ENCODE measurements at regions not wholly inside any gene's neighbourhood (a gene's known extent, or its start where the extent isn't known, plus 50 kb on each side); places are given as distances from the start of the nearest gene placed in this dataset.

- H3K27me3 Mint-ChIP-seq = peaks cover 2% of the 10 kb centered on the region
- DNase-seq = no peak
- ChIA-PET CTCF (no interaction called here), POLR2A (no interaction called here)
- H3K27ac Mint-ChIP-seq = no peak overlapping the region
- peaks cover 6% of the 10 kb centered on the region for H3K4me1 Mint-ChIP-seq
- no peak overlapping the region for H3K4me3 Mint-ChIP-seq
- H3K36me3 Mint-ChIP-seq (ENCODE audit: low read depth) = no peaks in the 10 kb centered on the region
- H3K9me3 Mint-ChIP-seq = peaks cover 2% of the 10 kb centered on the region
Measured at GRCh38 chr1:4265836-4266235, 365.8 kb upstream of the C1orf174 start.

- Mint-ChIP-seq H3K9me3 (no peaks in the 10 kb centered on the region), H3K4me3 (no peak overlapping the region), H3K27me3 (peaks cover 3% of the 10 kb centered on the region), H3K4me1 (peaks cover 6% of the 10 kb centered on the region), H3K36me3 (ENCODE audit: low read depth) (no peaks in the 10 kb centered on the region), H3K27ac (no peak overlapping the region)
- CTCF ChIA-PET = no interaction called here
- POLR2A ChIA-PET = no interaction called here
- DNase-seq = no peak
Measured at GRCh38 chr1:4267381-4268261, 367.5 kb upstream of the C1orf174 start.

GRCh38 chr1:4268262-4268888, 368.3 kb upstream of the C1orf174 start:
- H3K36me3 Mint-ChIP-seq (ENCODE audit: low read depth) = no peaks in the 10 kb centered on the region
- H3K27me3 Mint-ChIP-seq = peaks cover 3% of the 10 kb centered on the region
- peaks cover 6% of the 10 kb centered on the region for H3K4me1 Mint-ChIP-seq
- H3K4me3 Mint-ChIP-seq = no peak overlapping the region
- ChIA-PET CTCF (no interaction called here), POLR2A (no interaction called here)
- peak overlapping the region; percentile 38 for H3K27ac Mint-ChIP-seq
- H3K9me3 Mint-ChIP-seq = no peaks in the 10 kb centered on the region
- no peak for DNase-seq

- Mint-ChIP-seq H3K27ac (no peak overlapping the region), H3K9me3 (no peaks in the 10 kb centered on the region), H3K4me1 (peaks cover 6% of the 10 kb centered on the region), H3K4me3 (no peak overlapping the region), H3K36me3 (ENCODE audit: low read depth) (no peaks in the 10 kb centered on the region), H3K27me3 (peaks cover 3% of the 10 kb centered on the region)
- ChIA-PET POLR2A (no interaction called here), CTCF (no interaction called here)
- DNase-seq = no peak
Measured at GRCh38 chr1:4268889-4269284, 368.8 kb upstream of the C1orf174 start.

- H3K9me3 Mint-ChIP-seq = no peaks in the 10 kb centered on the region
- H3K27ac Mint-ChIP-seq = no peak overlapping the region
- DNase-seq = no peak
- ChIA-PET POLR2A (no interaction called here), CTCF (no interaction called here)
- H3K27me3 Mint-ChIP-seq = peaks cover 3% of the 10 kb centered on the region
- no peaks in the 10 kb centered on the region for H3K36me3 Mint-ChIP-seq (ENCODE audit: low read depth)
- H3K4me1 Mint-ChIP-seq = peaks cover 6% of the 10 kb centered on the region
- no peak overlapping the region for H3K4me3 Mint-ChIP-seq
Measured at GRCh38 chr1:4269330-4269729, 369.3 kb upstream of the C1orf174 start.

- Mint-ChIP-seq H3K27me3 (peaks cover 3% of the 10 kb centered on the region), H3K27ac (no peak overlapping the region)
Measured at GRCh38 chr1:4269952-4270570, 370.0 kb upstream of the C1orf174 start.

GRCh38 chr1:4270651-4271337, 370.7 kb upstream of the C1orf174 start:
- H3K27me3 Mint-ChIP-seq = peaks cover 3% of the 10 kb centered on the region
- POLR2A ChIA-PET = no interaction called here
- no peak overlapping the region for H3K4me3 Mint-ChIP-seq
- CTCF ChIA-PET = no interaction called here
- H3K36me3 Mint-ChIP-seq (ENCODE audit: low read depth) = no peaks in the 10 kb centered on the region
- H3K27ac Mint-ChIP-seq = no peak overlapping the region
- H3K4me1 Mint-ChIP-seq = peaks cover 6% of the 10 kb centered on the region
- peaks cover under 1% of the 10 kb centered on the region for H3K9me3 Mint-ChIP-seq
- DNase-seq = no peak

More at GRCh38 chr1:4269952-4270570, 370.0 kb upstream of the C1orf174 start:
- Mint-ChIP-seq H3K4me1 (peaks cover 6% of the 10 kb centered on the region), H3K9me3 (no peaks in the 10 kb centered on the region), H3K4me3 (no peak overlapping the region), H3K36me3 (ENCODE audit: low read depth) (no peaks in the 10 kb centered on the region)
- POLR2A ChIA-PET = no interaction called here
- no peak for DNase-seq
- CTCF ChIA-PET = no interaction called here

GRCh38 chr1:4271338-4271998, 371.4 kb upstream of the C1orf174 start:
- POLR2A ChIA-PET = no interaction called here
- H3K9me3 Mint-ChIP-seq = peaks cover 4% of the 10 kb centered on the region
- H3K36me3 Mint-ChIP-seq (ENCODE audit: low read depth) = no peaks in the 10 kb centered on the region
- no peak for DNase-seq
- CTCF ChIA-PET = no interaction called here
- no peak overlapping the region for H3K4me3 Mint-ChIP-seq
- H3K4me1 Mint-ChIP-seq = peaks cover 6% of the 10 kb centered on the region
- peaks cover 3% of the 10 kb centered on the region for H3K27me3 Mint-ChIP-seq
- H3K27ac Mint-ChIP-seq = no peak overlapping the region

GRCh38 chr1:4272568-4272967, 372.5 kb upstream of the C1orf174 start:
- Mint-ChIP-seq H3K4me1 (peaks cover 2% of the 10 kb centered on the region), H3K36me3 (ENCODE audit: low read depth) (no peaks in the 10 kb centered on the region), H3K27me3 (peaks cover 3% of the 10 kb centered on the region), H3K27ac (no peak overlapping the region), H3K9me3 (peaks cover 4% of the 10 kb centered on the region), H3K4me3 (no peak overlapping the region)
- POLR2A ChIA-PET = no interaction called here
- CTCF ChIA-PET = no interaction called here
- DNase-seq = no peak

- DNase-seq = no peak
- no peak overlapping the region for H3K27ac Mint-ChIP-seq
- no peaks in the 10 kb centered on the region for H3K36me3 Mint-ChIP-seq (ENCODE audit: low read depth)
- CTCF ChIA-PET = no interaction called here
- H3K4me3 Mint-ChIP-seq = no peak overlapping the region
- peaks cover 3% of the 10 kb centered on the region for H3K27me3 Mint-ChIP-seq
- H3K9me3 Mint-ChIP-seq = peaks cover 7% of the 10 kb centered on the region
- H3K4me1 Mint-ChIP-seq = no peaks in the 10 kb centered on the region
- POLR2A ChIA-PET = no interaction called here
Measured at GRCh38 chr1:4273243-4273642, 373.2 kb upstream of the C1orf174 start.

- H3K4me1 Mint-ChIP-seq = no peaks in the 10 kb centered on the region
- H3K36me3 Mint-ChIP-seq (ENCODE audit: low read depth) = no peaks in the 10 kb centered on the region
- no peak overlapping the region for H3K4me3 Mint-ChIP-seq
- H3K9me3 Mint-ChIP-seq = peaks cover 7% of the 10 kb centered on the region
- DNase-seq = no peak
- peaks cover 3% of the 10 kb centered on the region for H3K27me3 Mint-ChIP-seq
- no peak overlapping the region for H3K27ac Mint-ChIP-seq
- ChIA-PET POLR2A (no interaction called here), CTCF (no interaction called here)
Measured at GRCh38 chr1:4273747-4274146, 373.7 kb upstream of the C1orf174 start.

- CTCF ChIA-PET = no interaction called here
- Mint-ChIP-seq H3K36me3 (ENCODE audit: low read depth) (no peaks in the 10 kb centered on the region), H3K4me3 (no peak overlapping the region), H3K27ac (no peak overlapping the region), H3K9me3 (peaks cover 7% of the 10 kb centered on the region), H3K27me3 (peaks cover 3% of the 10 kb centered on the region), H3K4me1 (no peaks in the 10 kb centered on the region)
- POLR2A ChIA-PET = no interaction called here
- DNase-seq = no peak
Measured at GRCh38 chr1:4275083-4275482, 375.0 kb upstream of the C1orf174 start.

- Mint-ChIP-seq H3K9me3 (peaks cover 7% of the 10 kb centered on the region), H3K36me3 (ENCODE audit: low read depth) (no peaks in the 10 kb centered on the region), H3K27me3 (no peaks in the 10 kb centered on the region), H3K4me3 (no peak overlapping the region), H3K4me1 (no peaks in the 10 kb centered on the region), H3K27ac (no peak overlapping the region)
- CTCF ChIA-PET = no interaction called here
- DNase-seq = no peak
- POLR2A ChIA-PET = no interaction called here
Measured at GRCh38 chr1:4276238-4276637, 376.2 kb upstream of the C1orf174 start.
